ENCODE measurements at regions not wholly inside any gene's neighbourhood (a gene's known extent, or its start where the extent isn't known, plus 50 kb on each side); places are given as distances from the start of the nearest gene placed in this dataset.

DNA sequence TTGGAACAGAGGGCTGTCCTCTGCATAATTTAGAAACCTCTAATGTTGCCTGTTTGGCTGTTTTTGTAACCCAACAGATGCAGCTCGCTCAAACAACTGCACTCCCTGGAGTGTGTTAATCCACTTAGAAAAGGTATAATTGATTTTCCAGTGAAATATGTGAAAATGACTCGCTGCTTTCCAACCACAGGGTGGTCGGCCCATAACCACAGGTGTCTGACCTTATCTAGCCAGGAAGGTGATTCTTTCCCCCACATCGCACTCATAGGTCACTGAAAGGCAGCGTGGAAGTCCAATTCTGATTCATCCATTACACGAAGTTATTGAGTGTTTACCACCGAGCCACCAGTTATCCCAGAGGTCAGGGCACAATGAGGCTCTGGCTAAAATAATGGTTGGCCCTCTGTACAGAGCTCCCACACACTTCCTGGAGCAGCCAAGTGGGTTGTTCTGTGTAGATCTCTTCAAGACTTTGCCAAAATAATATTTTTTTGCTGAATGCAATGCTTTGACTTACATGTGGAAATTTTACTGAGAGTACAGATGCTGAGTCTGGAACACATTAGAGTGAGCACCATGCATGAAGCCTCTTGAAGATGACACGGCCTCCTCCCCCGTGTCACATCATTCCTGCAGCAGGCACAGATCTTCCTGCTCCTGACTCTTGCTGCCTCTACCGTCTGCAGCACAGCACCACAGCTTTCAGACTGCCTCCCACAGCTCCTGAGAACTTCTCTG is 396.2 kb downstream of the ZNF516 start:
- DNase-seq (no peak), ATAC-seq (no peak)
- Mint-ChIP-seq H3K27me3 (ENCODE audit: low read depth) (no peaks in the 10 kb centered on the region), H3K4me3 (no peak overlapping the region), H3K27ac (no peak overlapping the region), H3K4me1 (ENCODE audit: low read depth) (no peaks in the 10 kb centered on the region), H3K9me3 (ENCODE audit: insufficient read depth) (peaks cover 4% of the 10 kb centered on the region), H3K36me3 (ENCODE audit: low read depth) (no peaks in the 10 kb centered on the region)
- ChIA-PET CTCF (no interaction called here), POLR2A (no interaction called here)

DNA sequence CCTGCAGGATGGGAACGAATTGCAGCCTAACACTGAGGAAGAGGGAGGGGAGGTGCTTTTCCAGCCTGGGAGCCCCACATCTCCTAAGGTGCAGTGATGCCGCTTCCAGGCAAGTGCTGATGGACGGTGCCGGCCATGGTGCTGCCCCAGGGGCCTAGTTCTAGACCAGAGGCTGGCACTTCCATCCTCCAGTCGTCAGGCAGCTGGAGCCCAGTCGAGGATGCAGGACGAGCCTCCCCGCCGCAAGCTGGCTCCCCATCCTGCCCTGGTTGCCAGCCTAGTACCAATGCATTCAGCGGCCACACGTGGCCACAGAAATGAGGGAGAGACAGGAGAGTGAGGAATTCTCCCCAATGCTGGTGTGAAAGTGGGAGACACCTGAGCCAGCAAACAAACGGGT is 413.5 kb downstream of the ZNF516 start:
- POLR2A ChIA-PET: no interaction called here
- Mint-ChIP-seq H3K27ac (no peak overlapping the region), H3K4me3 (no peak overlapping the region), H3K27me3 (ENCODE audit: low read depth) (no peaks in the 10 kb centered on the region), H3K36me3 (ENCODE audit: low read depth) (no peaks in the 10 kb centered on the region), H3K4me1 (ENCODE audit: low read depth) (no peaks in the 10 kb centered on the region), H3K9me3 (ENCODE audit: insufficient read depth) (peaks cover 3% of the 10 kb centered on the region)
- CTCF ChIA-PET: no interaction called here
- no peak for ATAC-seq
- no peak for DNase-seq

DNA sequence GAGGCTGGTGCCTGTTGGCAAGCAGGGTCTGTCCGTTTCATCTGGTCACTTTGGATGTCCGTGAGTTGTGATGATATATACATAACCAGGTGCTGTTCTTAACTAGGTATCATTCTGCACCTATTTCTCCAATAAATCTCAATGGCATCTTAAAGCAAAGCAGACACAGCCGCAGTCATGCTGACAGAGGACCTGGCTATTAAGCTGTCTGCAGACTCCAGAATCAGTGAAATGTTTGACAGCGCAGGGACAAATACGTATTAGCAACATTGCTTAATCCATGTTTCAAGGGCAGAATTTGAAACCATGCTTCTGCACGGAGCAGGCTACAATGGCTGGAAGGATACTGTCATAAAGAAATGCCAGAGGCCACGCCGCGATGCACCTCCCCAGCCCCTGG is 414.6 kb downstream of the ZNF516 start:
- no peak overlapping the region for H3K27ac Mint-ChIP-seq
- ChIA-PET POLR2A (interaction anchor here (0.6 kb wide), 1 partner anchor 351 kb away, joined by 3 read pairs; no protein-coding TSS in a partner anchor), CTCF (no interaction called here)
- no peak for DNase-seq
- no peaks in the 10 kb centered on the region for H3K27me3 Mint-ChIP-seq (ENCODE audit: low read depth)
- no peaks in the 10 kb centered on the region for H3K36me3 Mint-ChIP-seq (ENCODE audit: low read depth)
- no peak overlapping the region for H3K4me3 Mint-ChIP-seq
- peaks cover 3% of the 10 kb centered on the region for H3K9me3 Mint-ChIP-seq (ENCODE audit: insufficient read depth)
- ATAC-seq: no peak
- no peaks in the 10 kb centered on the region for H3K4me1 Mint-ChIP-seq (ENCODE audit: low read depth)

DNA sequence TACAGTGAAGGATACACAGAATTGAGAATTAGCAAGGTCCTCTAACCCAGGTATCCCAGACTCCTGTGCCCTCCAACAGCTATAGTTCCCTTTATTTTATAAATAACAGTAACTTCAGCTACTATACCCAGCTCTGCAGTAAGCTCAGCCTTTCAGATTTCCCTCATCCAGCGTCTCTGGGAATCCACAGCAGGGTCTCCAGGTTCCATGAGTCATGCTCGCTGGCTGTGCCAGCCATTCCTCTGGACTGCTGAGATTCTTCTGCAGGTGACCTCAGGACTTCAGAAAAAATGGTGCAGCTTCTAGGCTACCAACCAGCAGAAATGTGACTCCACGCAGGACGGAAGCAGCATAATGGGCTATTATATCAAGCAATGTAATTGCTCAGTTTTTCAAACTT is 419.3 kb downstream of the ZNF516 start:
- ATAC-seq (no peak), DNase-seq (no peak)
- Mint-ChIP-seq H3K4me3 (no peak overlapping the region), H3K36me3 (ENCODE audit: low read depth) (no peaks in the 10 kb centered on the region), H3K27ac (no peak overlapping the region), H3K27me3 (ENCODE audit: low read depth) (no peaks in the 10 kb centered on the region), H3K4me1 (ENCODE audit: low read depth) (no peaks in the 10 kb centered on the region), H3K9me3 (ENCODE audit: insufficient read depth) (no peaks in the 10 kb centered on the region)
- ChIA-PET CTCF (no interaction called here), POLR2A (no interaction called here)

DNA sequence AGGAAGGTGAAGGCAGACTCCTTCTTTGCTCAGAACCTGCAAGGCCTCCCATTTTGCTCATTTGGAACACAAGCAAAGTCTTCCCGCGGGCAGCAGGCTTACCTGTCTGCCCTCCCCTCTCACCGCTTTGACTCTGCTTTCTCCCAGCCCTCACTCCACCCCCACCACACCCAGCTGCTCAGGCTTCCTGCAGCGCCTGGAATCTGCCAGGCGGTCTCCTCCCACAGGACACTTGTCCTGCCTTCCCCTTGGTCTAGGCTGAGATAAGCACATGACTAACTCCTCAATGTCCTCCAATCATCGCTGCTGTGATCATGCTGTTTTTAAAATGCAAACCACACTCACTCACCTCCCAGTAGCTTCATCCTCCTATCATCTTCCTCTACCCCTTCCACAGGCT is 430.0 kb downstream of the ZNF516 start:
- no peaks in the 10 kb centered on the region for H3K9me3 Mint-ChIP-seq (ENCODE audit: insufficient read depth)
- H3K27me3 Mint-ChIP-seq (ENCODE audit: low read depth): no peaks in the 10 kb centered on the region
- POLR2A ChIA-PET: no interaction called here

DNA sequence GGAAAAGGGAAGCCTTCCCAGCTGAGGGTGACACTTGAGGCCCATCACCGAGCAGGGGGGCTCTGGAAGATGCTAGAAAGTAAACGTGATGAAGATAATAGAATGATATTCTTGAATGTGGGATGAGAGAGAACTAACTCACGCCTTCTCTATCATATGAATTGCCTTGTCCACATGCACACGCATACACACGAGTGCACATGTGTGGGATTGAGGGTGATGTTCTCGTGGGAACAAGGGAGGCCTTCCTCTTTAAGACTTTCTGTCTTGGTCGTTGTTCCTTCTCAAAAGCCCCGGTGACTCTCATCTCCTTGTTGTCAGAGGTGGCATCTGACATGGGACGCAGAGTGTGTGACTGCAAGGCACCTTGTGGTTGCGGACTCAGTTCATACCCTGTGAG is 436.9 kb downstream of the ZNF516 start:
- Mint-ChIP-seq H3K36me3 (ENCODE audit: low read depth) (no peaks in the 10 kb centered on the region), H3K27me3 (ENCODE audit: low read depth) (no peaks in the 10 kb centered on the region), H3K9me3 (ENCODE audit: insufficient read depth) (no peaks in the 10 kb centered on the region), H3K4me3 (no peak overlapping the region), H3K27ac (no peak overlapping the region), H3K4me1 (ENCODE audit: low read depth) (no peaks in the 10 kb centered on the region)
- ATAC-seq (no peak), DNase-seq (no peak)
- POLR2A ChIA-PET: no interaction called here
- CTCF ChIA-PET: no interaction called here

More for the DNA sequence above, 430.0 kb downstream of the ZNF516 start:
- no peaks in the 10 kb centered on the region for H3K36me3 Mint-ChIP-seq (ENCODE audit: low read depth)
- no peak overlapping the region for H3K4me3 Mint-ChIP-seq
- DNase-seq (no peak), ATAC-seq (no peak)
- CTCF ChIA-PET: no interaction called here
- no peak overlapping the region for H3K27ac Mint-ChIP-seq
- no peaks in the 10 kb centered on the region for H3K4me1 Mint-ChIP-seq (ENCODE audit: low read depth)

DNA sequence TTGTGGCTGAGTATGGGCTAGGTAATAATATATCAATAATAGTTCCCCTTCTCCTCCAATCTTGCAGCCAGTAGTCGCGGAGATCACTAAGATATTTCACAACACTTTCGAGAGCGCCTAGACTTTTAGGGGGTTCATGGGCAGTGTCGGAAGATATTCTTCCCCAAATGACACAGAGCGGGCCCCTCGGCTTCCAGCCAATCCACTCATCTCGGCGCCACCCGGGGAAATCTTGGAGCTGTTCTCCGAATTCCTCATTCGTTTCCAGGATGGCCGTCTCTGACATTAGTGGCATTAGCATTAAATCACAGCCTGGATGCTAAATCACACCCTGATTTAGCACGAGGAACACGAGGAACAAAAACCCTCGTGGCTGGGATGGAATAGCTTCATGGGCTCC is 437.7 kb downstream of the ZNF516 start:
- H3K27me3 Mint-ChIP-seq (ENCODE audit: low read depth): no peaks in the 10 kb centered on the region
- no peak overlapping the region for H3K4me3 Mint-ChIP-seq
- no peaks in the 10 kb centered on the region for H3K4me1 Mint-ChIP-seq (ENCODE audit: low read depth)
- H3K36me3 Mint-ChIP-seq (ENCODE audit: low read depth): no peaks in the 10 kb centered on the region
- ATAC-seq (no peak), DNase-seq (no peak)
- ChIA-PET POLR2A (no interaction called here), CTCF (no interaction called here)
- H3K27ac Mint-ChIP-seq: no peak overlapping the region
- no peaks in the 10 kb centered on the region for H3K9me3 Mint-ChIP-seq (ENCODE audit: insufficient read depth)

DNA sequence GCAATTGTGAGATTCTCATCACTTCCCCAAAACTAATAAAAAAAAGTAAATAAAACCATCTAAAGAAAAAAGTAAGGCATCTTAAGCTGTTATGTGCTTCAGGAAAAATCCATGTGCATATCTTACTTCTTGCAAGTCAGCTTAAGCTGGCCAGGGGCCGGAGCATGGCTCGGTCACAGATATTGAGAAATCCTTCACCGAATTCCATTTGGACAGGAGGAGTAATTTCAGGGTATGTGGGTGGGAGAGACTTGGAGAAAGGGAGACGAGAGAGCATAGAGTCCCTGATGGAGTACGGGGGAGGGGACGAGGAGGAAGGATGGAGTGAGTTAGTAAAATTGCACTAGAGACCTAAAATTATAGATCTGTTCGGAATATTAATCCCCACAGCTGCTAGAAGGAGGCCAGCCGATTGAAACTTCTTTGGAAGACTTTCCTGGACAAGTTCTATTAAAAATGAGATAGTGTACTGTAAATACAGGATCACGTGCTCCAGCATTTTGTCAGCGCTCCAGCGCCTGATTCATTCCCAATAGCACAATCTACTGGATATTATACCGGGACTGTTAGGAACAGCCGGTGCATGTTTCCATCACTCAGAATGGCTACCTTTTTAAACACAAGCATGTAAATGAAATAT is 438.5 kb downstream of the ZNF516 start:
- H3K9me3 Mint-ChIP-seq (ENCODE audit: insufficient read depth): no peaks in the 10 kb centered on the region
- H3K36me3 Mint-ChIP-seq (ENCODE audit: low read depth): no peaks in the 10 kb centered on the region
- ATAC-seq: no peak
- H3K4me3 Mint-ChIP-seq: no peak overlapping the region
- no peaks in the 10 kb centered on the region for H3K4me1 Mint-ChIP-seq (ENCODE audit: low read depth)
- DNase-seq: no peak
- no peak overlapping the region for H3K27ac Mint-ChIP-seq
- ChIA-PET POLR2A (no interaction called here), CTCF (no interaction called here)
- no peaks in the 10 kb centered on the region for H3K27me3 Mint-ChIP-seq (ENCODE audit: low read depth)

DNA sequence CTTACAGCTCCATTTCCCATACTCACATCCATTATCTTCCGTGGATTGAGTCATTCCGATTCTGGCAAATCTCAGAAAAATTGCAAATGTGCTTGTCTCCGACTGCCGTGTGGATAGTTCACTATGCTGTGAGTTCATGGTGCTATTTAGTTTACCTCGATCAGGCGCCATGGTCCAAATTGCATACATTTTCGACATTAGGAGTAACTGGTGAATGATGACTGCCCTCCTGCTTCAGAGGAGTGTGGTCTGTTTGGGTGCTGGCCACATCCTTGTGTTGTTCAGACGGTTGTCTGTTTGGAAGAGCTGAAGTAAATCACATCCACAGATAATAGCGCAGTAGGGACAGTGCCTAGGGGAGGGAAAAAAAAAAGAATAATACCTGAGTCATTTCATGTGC is 439.5 kb downstream of the ZNF516 start:
- CTCF ChIA-PET: no interaction called here
- ATAC-seq (no peak), DNase-seq (no peak)
- H3K9me3 Mint-ChIP-seq (ENCODE audit: insufficient read depth): no peaks in the 10 kb centered on the region
- H3K27ac Mint-ChIP-seq: no peak overlapping the region
- no peaks in the 10 kb centered on the region for H3K27me3 Mint-ChIP-seq (ENCODE audit: low read depth)
- no peak overlapping the region for H3K4me3 Mint-ChIP-seq
- no peaks in the 10 kb centered on the region for H3K36me3 Mint-ChIP-seq (ENCODE audit: low read depth)
- no peaks in the 10 kb centered on the region for H3K4me1 Mint-ChIP-seq (ENCODE audit: low read depth)
- POLR2A ChIA-PET: no interaction called here

DNA sequence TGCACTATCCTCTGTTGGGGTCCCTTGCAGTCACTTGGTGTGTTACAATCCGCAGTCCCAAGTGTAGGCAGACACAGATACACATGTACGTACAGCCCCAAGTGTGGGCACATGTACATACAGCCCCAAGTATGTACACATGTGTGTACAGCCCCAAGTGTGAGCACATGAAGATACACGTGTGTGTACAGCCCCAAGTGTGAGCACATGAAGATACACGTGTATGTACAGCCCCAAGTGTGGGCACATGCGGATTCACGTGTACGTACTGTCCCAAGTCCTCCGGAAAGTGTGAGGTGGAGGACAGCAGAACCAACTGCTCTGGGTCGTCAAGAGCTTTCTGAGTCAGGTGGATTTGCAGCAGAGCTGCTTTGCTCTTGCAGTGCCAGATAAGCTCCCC is 440.0 kb downstream of the ZNF516 start:
- no peaks in the 10 kb centered on the region for H3K4me1 Mint-ChIP-seq (ENCODE audit: low read depth)
- no peak overlapping the region for H3K4me3 Mint-ChIP-seq
- H3K27me3 Mint-ChIP-seq (ENCODE audit: low read depth): no peaks in the 10 kb centered on the region
- H3K36me3 Mint-ChIP-seq (ENCODE audit: low read depth): no peaks in the 10 kb centered on the region
- CTCF ChIA-PET: no interaction called here
- no peak for ATAC-seq
- DNase-seq: no peak
- no peaks in the 10 kb centered on the region for H3K9me3 Mint-ChIP-seq (ENCODE audit: insufficient read depth)
- POLR2A ChIA-PET: no interaction called here
- no peak overlapping the region for H3K27ac Mint-ChIP-seq

DNA sequence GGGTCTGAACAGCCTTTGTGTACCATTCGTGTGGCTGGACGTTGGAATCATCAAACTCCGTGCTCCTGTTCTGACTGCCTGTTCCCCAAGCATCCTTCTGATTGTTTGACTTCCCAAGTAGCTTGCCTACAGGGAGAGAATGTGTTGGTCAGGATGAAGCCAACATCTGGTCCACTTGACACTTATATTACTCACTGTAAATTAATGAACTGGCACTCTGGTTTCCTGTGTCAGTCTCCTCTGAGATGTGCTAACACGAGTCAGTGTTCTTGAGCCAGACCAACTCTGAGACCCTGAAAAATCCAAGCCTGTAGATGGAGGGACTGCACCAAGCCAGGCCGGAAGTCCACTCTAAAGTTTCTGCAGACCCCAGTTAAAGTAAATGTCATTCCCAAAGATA is 440.9 kb downstream of the ZNF516 start:
- H3K4me1 Mint-ChIP-seq (ENCODE audit: low read depth): no peaks in the 10 kb centered on the region
- H3K27me3 Mint-ChIP-seq (ENCODE audit: low read depth): no peaks in the 10 kb centered on the region
- no peaks in the 10 kb centered on the region for H3K36me3 Mint-ChIP-seq (ENCODE audit: low read depth)
- ATAC-seq: no peak
- H3K27ac Mint-ChIP-seq: no peak overlapping the region
- DNase-seq: no peak
- no peaks in the 10 kb centered on the region for H3K9me3 Mint-ChIP-seq (ENCODE audit: insufficient read depth)
- H3K4me3 Mint-ChIP-seq: no peak overlapping the region
- ChIA-PET CTCF (no interaction called here), POLR2A (no interaction called here)

DNA sequence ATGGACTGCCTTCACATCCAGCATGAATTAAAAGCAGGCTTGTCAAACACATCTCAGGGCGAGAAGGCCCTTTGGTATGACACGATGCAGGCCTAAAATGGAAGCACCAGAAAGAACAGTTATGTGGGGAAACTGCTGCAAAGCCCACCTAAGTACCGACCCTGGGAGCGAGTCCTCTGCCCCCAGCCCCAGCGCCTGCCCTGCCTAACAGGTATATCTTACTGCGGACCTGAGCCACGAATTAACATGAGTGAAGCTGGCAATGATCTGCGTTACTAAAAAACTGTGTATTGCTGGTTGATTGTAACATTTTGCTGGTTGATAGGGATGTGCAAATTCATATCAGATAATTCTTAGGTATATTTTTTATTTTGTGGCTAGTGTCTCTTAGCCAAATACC is 441.5 kb downstream of the ZNF516 start:
- ChIA-PET POLR2A (no interaction called here), CTCF (no interaction called here)
- Mint-ChIP-seq H3K27ac (no peak overlapping the region), H3K4me3 (no peak overlapping the region), H3K9me3 (ENCODE audit: insufficient read depth) (no peaks in the 10 kb centered on the region), H3K27me3 (ENCODE audit: low read depth) (no peaks in the 10 kb centered on the region), H3K36me3 (ENCODE audit: low read depth) (no peaks in the 10 kb centered on the region), H3K4me1 (ENCODE audit: low read depth) (no peaks in the 10 kb centered on the region)
- no peak for DNase-seq
- no peak for ATAC-seq

DNA sequence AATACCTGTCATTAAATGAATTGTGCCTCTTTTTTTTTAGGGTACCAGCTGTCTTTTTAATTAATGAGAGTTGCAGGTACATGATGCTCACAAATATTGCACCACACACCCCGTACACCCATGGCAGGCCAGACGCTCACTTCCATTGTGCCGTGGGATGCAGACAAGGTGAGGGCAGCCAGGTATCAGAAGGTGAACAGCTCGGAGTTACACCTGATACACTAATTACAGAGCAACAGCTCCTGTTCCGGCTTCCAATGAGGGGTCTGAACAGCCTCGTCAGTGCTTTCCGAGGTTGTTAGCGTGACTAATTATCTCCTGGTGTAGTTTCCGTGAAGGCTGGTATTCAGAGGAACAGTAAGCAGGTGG is 442.8 kb downstream of the ZNF516 start:
- no peak for ATAC-seq
- no peaks in the 10 kb centered on the region for H3K9me3 Mint-ChIP-seq (ENCODE audit: insufficient read depth)
- no peaks in the 10 kb centered on the region for H3K4me1 Mint-ChIP-seq (ENCODE audit: low read depth)
- H3K36me3 Mint-ChIP-seq (ENCODE audit: low read depth): no peaks in the 10 kb centered on the region
- no peak overlapping the region for H3K27ac Mint-ChIP-seq
- no peak overlapping the region for H3K4me3 Mint-ChIP-seq
- no peak for DNase-seq
- CTCF ChIA-PET: no interaction called here
- no peaks in the 10 kb centered on the region for H3K27me3 Mint-ChIP-seq (ENCODE audit: low read depth)
- POLR2A ChIA-PET: no interaction called here
